ENCODE measurements at regions not wholly inside any gene's neighbourhood (a gene's known extent, or its start where the extent isn't known, plus 50 kb on each side); places are given as distances from the start of the nearest gene placed in this dataset.

DNA sequence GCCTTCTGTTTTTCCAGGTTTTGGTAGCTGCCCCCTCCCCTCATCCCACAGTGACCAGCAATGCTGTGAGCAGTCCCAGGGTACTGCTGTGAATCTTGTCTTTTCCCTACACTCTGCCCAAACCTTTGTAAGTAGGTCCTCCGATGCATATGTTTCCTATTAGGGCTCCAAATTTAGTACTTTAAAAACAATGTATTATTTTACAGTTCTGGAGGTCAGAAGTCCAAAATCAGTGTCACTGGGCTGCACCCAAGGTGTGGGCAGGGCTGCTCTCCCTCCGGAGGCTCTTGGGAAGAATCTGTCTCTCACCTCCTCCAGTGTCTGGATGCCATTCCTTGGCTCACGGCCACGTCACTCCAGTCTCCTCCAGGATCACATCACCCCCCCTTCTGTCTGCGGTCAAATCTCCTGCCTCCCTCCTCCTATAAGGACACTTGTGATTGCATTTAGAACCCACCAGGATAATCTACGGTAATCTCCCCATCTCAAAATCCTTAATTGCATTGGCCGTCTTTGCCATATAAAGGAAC is 208.5 kb downstream of the SH3BP4 start:
- TF ChIP-seq, protein P1, sequence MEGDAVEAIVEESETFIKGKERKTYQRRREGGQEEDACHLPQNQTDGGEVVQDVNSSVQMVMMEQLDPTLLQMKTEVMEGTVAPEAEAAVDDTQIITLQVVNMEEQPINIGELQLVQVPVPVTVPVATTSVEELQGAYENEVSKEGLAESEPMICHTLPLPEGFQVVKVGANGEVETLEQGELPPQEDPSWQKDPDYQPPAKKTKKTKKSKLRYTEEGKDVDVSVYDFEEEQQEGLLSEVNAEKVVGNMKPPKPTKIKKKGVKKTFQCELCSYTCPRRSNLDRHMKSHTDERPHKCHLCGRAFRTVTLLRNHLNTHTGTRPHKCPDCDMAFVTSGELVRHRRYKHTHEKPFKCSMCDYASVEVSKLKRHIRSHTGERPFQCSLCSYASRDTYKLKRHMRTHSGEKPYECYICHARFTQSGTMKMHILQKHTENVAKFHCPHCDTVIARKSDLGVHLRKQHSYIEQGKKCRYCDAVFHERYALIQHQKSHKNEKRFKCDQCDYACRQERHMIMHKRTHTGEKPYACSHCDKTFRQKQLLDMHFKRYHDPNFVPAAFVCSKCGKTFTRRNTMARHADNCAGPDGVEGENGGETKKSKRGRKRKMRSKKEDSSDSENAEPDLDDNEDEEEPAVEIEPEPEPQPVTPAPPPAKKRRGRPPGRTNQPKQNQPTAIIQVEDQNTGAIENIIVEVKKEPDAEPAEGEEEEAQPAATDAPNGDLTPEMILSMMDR (IDR thresholded peaks at IDR 0.05), result no peak
- TF ChIP-seq POLR2A (IDR thresholded peaks at IDR 0.05), result no peak

All from sigmoid colon (tissue), 3 donors.